AG04450 (cell line): ENCODE measurements at regions not wholly inside any gene's neighbourhood (a gene's known extent, or its start where the extent isn't known, plus 50 kb on each side); places are given as distances from the start of the nearest gene placed in this dataset.

ENCODE experiments used
- CTCF ChIA-PET: fragments of 300-600, 350-600 bp; formaldehyde crosslinking; extraction: SDS; loops from one replicate; lab custom pipeline; 2022; ENCODE audit warnings: antibody characterized with exemption, inconsistent platforms; lab: Charles Lee
- POLR2A ChIA-PET: fragments of 350-600 bp; formaldehyde crosslinking; extraction: SDS; loops from one replicate; lab custom pipeline; 2021; ENCODE audit warnings: antibody characterized with exemption, inconsistent platforms; lab: Yijun Ruan, JAX
- DNase-seq: peaks from one replicate; pipeline ENCODE4 v3.0.0-alpha.2; 2011; ENCODE audit warnings: low read depth, low spot score
- H3K27ac ChIP-seq: one replicate; pipeline ENCODE4 v1.5.1; 2012; ENCODE audit warnings: low read depth, low read length, control low read depth
- H3K27me3 ChIP-seq: one replicate; pipeline ENCODE4 v1.6.0; 2012; ENCODE audit warnings: low read length; ENCODE audit not compliant: control insufficient read depth, insufficient read depth
- H3K4me3 ChIP-seq: 2 replicates; pipeline ENCODE4 v1.5.1; 2011; ENCODE audit warnings: mild to moderate bottlenecking, low read depth, low read length, control low read depth
- H3K9me3 ChIP-seq: 2 replicates; pipeline ENCODE4 v1.5.1; 2012; ENCODE audit warnings: low read length; ENCODE audit not compliant: control insufficient read depth, insufficient read depth
- CTCF ChIP-seq: IDR thresholded peaks from 2 replicates; pipeline ENCODE4 v1.5.1; 2011; ENCODE audit warnings: low read depth, low read length, control low read depth, inconsistent platforms

- Histone ChIP-seq H3K4me3 (no peak overlapping the region), H3K9me3 (peaks cover 27% of the 10 kb centered on the region), H3K27ac (no peak overlapping the region), H3K27me3 (no peaks in the 10 kb centered on the region)
- ChIA-PET CTCF (no interaction called here), POLR2A (no interaction called here)
- no peak for DNase-seq
- TF ChIP-seq CTCF, result no peak
Measured at GRCh38 chr2:194253528-194254259, 1403.3 kb upstream of the SLC39A10 start.

GRCh38 chr2:194252127-194252526, 1404.9 kb upstream of the SLC39A10 start:
- ChIA-PET POLR2A (no interaction called here), CTCF (no interaction called here)
- H3K4me3 ChIP-seq, result no peak overlapping the region
- DNase-seq, result no peak
- peaks cover 19% of the 10 kb centered on the region for H3K9me3 ChIP-seq
- TF ChIP-seq CTCF, result no peak
- no peaks in the 10 kb centered on the region for H3K27me3 ChIP-seq
- no peak overlapping the region for H3K27ac ChIP-seq

- DNase-seq, result no peak
- POLR2A ChIA-PET, result no interaction called here
- Histone ChIP-seq H3K27me3 (no peaks in the 10 kb centered on the region), H3K27ac (no peak overlapping the region), H3K4me3 (no peak overlapping the region), H3K9me3 (no peaks in the 10 kb centered on the region)
- CTCF ChIA-PET, result no interaction called here
- TF ChIP-seq CTCF, result no peak
Measured at GRCh38 chr2:194232600-194232999, 1424.4 kb upstream of the SLC39A10 start.

- POLR2A ChIA-PET, result no interaction called here
- Histone ChIP-seq H3K27ac (no peak overlapping the region), H3K27me3 (no peaks in the 10 kb centered on the region), H3K9me3 (no peaks in the 10 kb centered on the region), H3K4me3 (no peak overlapping the region)
- no peak for TF ChIP-seq CTCF
- CTCF ChIA-PET, result no interaction called here
- no peak for DNase-seq
Measured at GRCh38 chr2:194223218-194223617, 1433.8 kb upstream of the SLC39A10 start.

GRCh38 chr2:194214192-194214591, 1442.8 kb upstream of the SLC39A10 start:
- CTCF ChIA-PET, result no interaction called here
- H3K4me3 ChIP-seq, result no peak overlapping the region
- H3K9me3 ChIP-seq, result no peaks in the 10 kb centered on the region
- no peak for DNase-seq
- H3K27me3 ChIP-seq, result no peaks in the 10 kb centered on the region
- POLR2A ChIA-PET, result no interaction called here
- TF ChIP-seq CTCF, result no peak
- no peak overlapping the region for H3K27ac ChIP-seq
